HEK293 (cell line): ENCODE measurements at regions not wholly inside any gene's neighbourhood (a gene's known extent, or its start where the extent isn't known, plus 50 kb on each side); places are given as distances from the start of the nearest gene placed in this dataset.
A peak's percentile ranks its signal among the peaks of the same experiment; 100 is the strongest.

Experiments used
- CTCF ChIA-PET: fragments of 350-600 bp; formaldehyde crosslinking; extraction: SDS; loops from one replicate; lab custom pipeline; 2021; ENCODE audit warnings: antibody characterized with exemption; lab: Yijun Ruan, JAX
- POLR2A ChIA-PET: fragments of 300-600 bp; formaldehyde crosslinking; extraction: SDS; loops from one replicate; lab custom pipeline; 2020; ENCODE audit warnings: antibody characterized with exemption, inconsistent platforms; lab: Yijun Ruan, JAX
- H3K27ac ChIP-seq: fragments of 200-500 bp; sonication (Bioruptor generic); 2 replicates; pipeline ENCODE4 v1.5.1; 2014; ENCODE audit warnings: low read depth, low read length, control low read depth, inconsistent platforms; ENCODE audit errors: extremely low read depth
- H3K36me3 ChIP-seq, 2 experiments: fragments of 200-500 bp in 1 of 2; sonication (Bioruptor generic) in 1 of 2; 1 replicate in 1 of 2; 2 replicates in 1 of 2; pipeline ENCODE4 v1.5.1; 2014 to 2017; ENCODE audit warnings: inconsistent platforms in 2 of 2, low read length in 2 of 2; ENCODE audit not compliant: control insufficient read depth in 2 of 2, insufficient read depth in 1 of 2
- H3K4me1 ChIP-seq: fragments of 200-500 bp; sonication (Bioruptor generic); 2 replicates; pipeline ENCODE4 v1.5.1; 2014; ENCODE audit warnings: mild to moderate bottlenecking, low read length, inconsistent platforms; ENCODE audit not compliant: control insufficient read depth, insufficient read depth
- H3K4me3 ChIP-seq: 2 replicates; pipeline ENCODE4 v1.5.1; 2011; ENCODE audit warnings: low read depth, mild to moderate bottlenecking, control low read depth, low read length, moderate library complexity
- H3K9me3 ChIP-seq: fragments of 200-500 bp; sonication (Bioruptor generic); 2 replicates; pipeline ENCODE4 v1.5.1; 2014; ENCODE audit warnings: low read depth, low read length, inconsistent platforms; ENCODE audit not compliant: control insufficient read depth, insufficient read depth
- GFI1B ChIP-seq: fragments of 450-650 bp; formaldehyde crosslinking; IDR thresholded peaks from 2 replicates; pipeline ENCODE4 v1.5.1; 2016; ENCODE audit warnings: missing biosample characterization, missing genetic modification characterization
- GLI2 ChIP-seq: fragments of 450-650 bp; formaldehyde crosslinking; IDR thresholded peaks from 2 replicates; pipeline ENCODE4; 2017; ENCODE audit warnings: missing biosample characterization, missing genetic modification characterization, low read depth, borderline replicate concordance
- HOXA7 ChIP-seq: sonication (generic); formaldehyde crosslinking; IDR thresholded peaks from 2 replicates; pipeline ENCODE4 v1.8.1; 2022; ENCODE audit warnings: missing genetic modification reagents, borderline replicate concordance
- HOXC10 ChIP-seq: sonication (generic); formaldehyde crosslinking; IDR thresholded peaks from 2 replicates; pipeline ENCODE4 v1.8.1; 2023; ENCODE audit warnings: mild to moderate bottlenecking, missing genetic modification reagents
- KLF10 ChIP-seq: fragments of 450-650 bp; IDR thresholded peaks from 2 replicates; pipeline ENCODE4 v1.5.1; 2018; ENCODE audit warnings: missing biosample characterization, mild to moderate bottlenecking, missing genetic modification characterization
- MEIS1 ChIP-seq: sonication (generic); formaldehyde crosslinking; IDR thresholded peaks from 2 replicates; pipeline ENCODE4 v1.8.1; 2022; ENCODE audit warnings: missing genetic modification reagents, mild to moderate bottlenecking, borderline replicate concordance
- REST ChIP-seq: fragments of 450-650 bp; formaldehyde crosslinking; IDR thresholded peaks from 2 replicates; pipeline ENCODE4 v1.5.1; 2016; ENCODE audit warnings: missing biosample characterization, missing genetic modification characterization
- ZBTB7A ChIP-seq: fragments of 450-650 bp; formaldehyde crosslinking; IDR thresholded peaks from 2 replicates; pipeline ENCODE4 v1.5.1; 2016; ENCODE audit warnings: low read depth, missing biosample characterization, missing genetic modification characterization
- ZFP3 ChIP-seq: fragments of 450-650 bp; formaldehyde crosslinking; IDR thresholded peaks from 2 replicates; pipeline ENCODE4 v1.5.1; 2016; ENCODE audit warnings: low read depth, missing biosample characterization, missing genetic modification characterization
- ZNF138 ChIP-seq: fragments of 450-650 bp; formaldehyde crosslinking; IDR thresholded peaks from 2 replicates; pipeline ENCODE4 v1.5.1; 2016; ENCODE audit warnings: missing biosample characterization, missing genetic modification characterization, borderline replicate concordance
- ZNF169 ChIP-seq: fragments of 450-650 bp; formaldehyde crosslinking; IDR thresholded peaks from 2 replicates; pipeline ENCODE4 v1.5.1; 2016; ENCODE audit warnings: missing biosample characterization, missing genetic modification characterization
- ZNF174 ChIP-seq: fragments of 450-650 bp; formaldehyde crosslinking; IDR thresholded peaks from 2 replicates; pipeline ENCODE4 v1.5.0; 2017; ENCODE audit warnings: missing biosample characterization, mild to moderate bottlenecking, missing genetic modification characterization
- ZNF184 ChIP-seq: fragments of 450-650 bp; IDR thresholded peaks from 2 replicates; pipeline ENCODE4 v1.5.1; 2018; ENCODE audit warnings: missing biosample characterization, mild to moderate bottlenecking, missing genetic modification characterization
- ZNF223 ChIP-seq: fragments of 450-650 bp; formaldehyde crosslinking; IDR thresholded peaks from 2 replicates; pipeline ENCODE4 v1.5.1; 2016; ENCODE audit warnings: missing biosample characterization, missing genetic modification characterization
- ZNF23 ChIP-seq: fragments of 450-650 bp; formaldehyde crosslinking; IDR thresholded peaks from 2 replicates; pipeline ENCODE4 v1.5.1; 2016; ENCODE audit warnings: missing biosample characterization, missing genetic modification characterization, borderline replicate concordance
- ZNF24 ChIP-seq: fragments of 450-650 bp; formaldehyde crosslinking; IDR thresholded peaks from 2 replicates; pipeline ENCODE4 v1.5.1; 2016; ENCODE audit warnings: missing biosample characterization, missing genetic modification characterization
- ZNF335 ChIP-seq: fragments of 450-650 bp; formaldehyde crosslinking; conservative IDR thresholded peaks from 2 replicates; pipeline ENCODE4 v1.5.1; 2016; ENCODE audit warnings: missing biosample characterization, missing genetic modification characterization
- ZNF341 ChIP-seq: fragments of 450-650 bp; formaldehyde crosslinking; IDR thresholded peaks from 2 replicates; pipeline ENCODE4; 2016; ENCODE audit warnings: low read depth, missing biosample characterization, missing genetic modification characterization
- ZNF350 ChIP-seq: fragments of 450-650 bp; formaldehyde crosslinking; IDR thresholded peaks from 2 replicates; pipeline ENCODE4 v1.5.0; 2017; ENCODE audit warnings: missing biosample characterization, mild to moderate bottlenecking, missing genetic modification characterization
- ZNF391 ChIP-seq: fragments of 450-650 bp; formaldehyde crosslinking; IDR thresholded peaks from 2 replicates; pipeline ENCODE4 v1.5.1; 2016; ENCODE audit warnings: low read depth, missing biosample characterization, missing genetic modification characterization, borderline replicate concordance
- ZNF510 ChIP-seq: fragments of 450-650 bp; formaldehyde crosslinking; IDR thresholded peaks from 2 replicates; pipeline ENCODE4 v1.5.1; 2018; ENCODE audit warnings: mild to moderate bottlenecking, missing genetic modification characterization, missing biosample characterization; ENCODE audit not compliant: insufficient replicate concordance
- ZNF529 ChIP-seq: fragments of 450-650 bp; formaldehyde crosslinking; IDR thresholded peaks from 2 replicates; pipeline ENCODE4 v1.5.1; 2017; ENCODE audit warnings: missing genetic modification characterization, missing biosample characterization; ENCODE audit not compliant: insufficient replicate concordance
- ZNF660 ChIP-seq: fragments of 450-650 bp; IDR thresholded peaks from 2 replicates; pipeline ENCODE4 v1.5.1; 2018; ENCODE audit warnings: missing biosample characterization, mild to moderate bottlenecking, missing genetic modification characterization
- ZNF664 ChIP-seq: fragments of 450-650 bp; formaldehyde crosslinking; IDR thresholded peaks from 2 replicates; pipeline ENCODE4 v1.5.1; 2016; ENCODE audit warnings: missing biosample characterization, missing genetic modification characterization
- ZSCAN18 ChIP-seq: fragments of 450-650 bp; formaldehyde crosslinking; IDR thresholded peaks from 2 replicates; pipeline ENCODE4 v1.5.1; 2016; ENCODE audit warnings: missing biosample characterization, missing genetic modification characterization
- TF ChIP-seq, protein P1 (sequence below): fragments of 450-650 bp; formaldehyde crosslinking; IDR thresholded peaks from 2 replicates; pipeline ENCODE4 v1.5.1; 2016; ENCODE audit warnings: missing biosample characterization, missing genetic modification characterization
- TF ChIP-seq, protein P2 (sequence below): fragments of 450-650 bp; IDR thresholded peaks from 2 replicates; pipeline ENCODE4 v1.5.1; 2018; ENCODE audit warnings: missing biosample characterization, missing genetic modification characterization

DNA sequence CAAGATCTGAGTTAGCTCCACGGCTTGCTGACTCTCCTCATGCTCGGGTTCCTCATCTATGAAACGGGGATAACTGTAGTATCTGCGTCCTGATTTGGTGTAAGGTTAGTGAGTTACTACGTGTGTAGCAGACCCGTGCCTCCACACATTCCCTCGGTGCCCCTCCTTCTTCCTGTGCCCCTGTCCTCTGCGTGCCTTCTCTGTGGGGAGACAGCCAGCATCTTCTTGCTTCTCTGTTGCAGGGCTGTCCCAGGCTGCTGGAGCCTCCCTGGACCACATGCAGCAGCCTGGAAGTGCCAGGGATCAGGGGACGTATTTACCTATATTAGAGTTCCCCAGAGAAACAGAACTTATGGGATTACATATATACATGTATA is 93.1 kb upstream of the PRNP start:
- peaks cover 3% of the 10 kb centered on the region; the same call in 1 of the 2 replicates for H3K4me1 ChIP-seq
- no peak for TF ChIP-seq HOXC10 (CRISPR knock-in tag)
- TF ChIP-seq ZNF174 (tag by site-specific recombination), result no peak
- no peak for TF ChIP-seq HOXA7
- no peak for TF ChIP-seq ZNF184 (tag by site-specific recombination)
- no peak for TF ChIP-seq MEIS1 (CRISPR knock-in tag)
- TF ChIP-seq ZNF391, result no peak
- no peak for TF ChIP-seq ZNF664
- no peak for TF ChIP-seq ZFP3 (tag by site-specific recombination)
- TF ChIP-seq, all 188 proteins: peak for 0
- Histone ChIP-seq H3K9me3 (no peaks in the 10 kb centered on the region), H3K4me3 (no peak overlapping the region), H3K36me3 (no peaks in the 10 kb centered on the region), H3K27ac (no peak overlapping the region)
- ChIA-PET CTCF (interaction anchor here (0.6 to 2.8 kb wide), 11 partner anchors 13 to 1091 kb away, joined by 3 to 9 read pairs (median 3); no protein-coding TSS in a partner anchor), POLR2A (no interaction called here)

GRCh38 chr20:4592316-4593148 is 93.7 kb upstream of the PRNP start:
- Histone ChIP-seq H3K9me3 (no peaks in the 10 kb centered on the region), H3K27ac (no peak overlapping the region; the same call in 1 of the 2 replicates), H3K4me1 (peaks cover 3% of the 10 kb centered on the region; the same call in 1 of the 2 replicates), H3K4me3 (peak overlapping the region; percentile 34), H3K36me3 (no peaks in the 10 kb centered on the region)
- POLR2A ChIA-PET, result no interaction called here
- CTCF ChIA-PET, result interaction anchor here (0.6 to 2.8 kb wide), 18 partner anchors 10 to 1091 kb away, joined by 3 to 9 read pairs (median 3); no protein-coding TSS in a partner anchor
- no peak for TF ChIP-seq ZNF138 (tag by site-specific recombination)
- TF ChIP-seq ZNF223 (tag by site-specific recombination), result no peak
- TF ChIP-seq ZNF24 (tag by site-specific recombination), result no peak
- no peak for TF ChIP-seq ZNF169 (tag by site-specific recombination)
- TF ChIP-seq ZNF660, result no peak; the same call in 1 of the 2 replicates
- TF ChIP-seq ZNF335 (tag by site-specific recombination), result peak; percentile 87
- TF ChIP-seq ZNF510, result no peak
- TF ChIP-seq, protein P1, sequence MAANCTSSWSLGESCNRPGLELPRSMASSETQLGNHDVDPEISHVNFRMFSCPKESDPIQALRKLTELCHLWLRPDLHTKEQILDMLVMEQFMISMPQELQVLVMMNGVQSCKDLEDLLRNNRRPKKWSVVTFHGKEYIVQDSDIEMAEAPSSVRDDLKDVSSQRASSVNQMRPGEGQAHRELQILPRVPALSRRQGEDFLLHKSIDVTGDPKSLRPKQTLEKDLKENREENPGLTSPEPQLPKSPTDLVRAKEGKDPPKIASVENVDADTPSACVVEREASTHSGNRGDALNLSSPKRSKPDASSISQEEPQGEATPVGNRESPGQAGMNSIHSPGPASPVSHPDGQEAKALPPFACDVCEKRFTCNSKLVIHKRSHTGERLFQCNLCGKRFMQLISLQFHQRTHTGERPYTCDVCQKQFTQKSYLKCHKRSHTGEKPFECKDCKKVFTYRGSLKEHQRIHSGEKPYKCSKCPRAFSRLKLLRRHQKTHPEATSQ (tag by site-specific recombination), result no peak
- TF ChIP-seq ZNF529, result no peak
- 0 out of 2 replicates have a peak, but pooled peaks have one; percentile 13 for TF ChIP-seq ZBTB7A (tag by site-specific recombination)
- peak; percentile 41; the same call in 1 of the 2 replicates for TF ChIP-seq KLF10
- TF ChIP-seq ZNF350, result no peak
- TF ChIP-seq ZNF23, result no peak
- TF ChIP-seq, protein P2, sequence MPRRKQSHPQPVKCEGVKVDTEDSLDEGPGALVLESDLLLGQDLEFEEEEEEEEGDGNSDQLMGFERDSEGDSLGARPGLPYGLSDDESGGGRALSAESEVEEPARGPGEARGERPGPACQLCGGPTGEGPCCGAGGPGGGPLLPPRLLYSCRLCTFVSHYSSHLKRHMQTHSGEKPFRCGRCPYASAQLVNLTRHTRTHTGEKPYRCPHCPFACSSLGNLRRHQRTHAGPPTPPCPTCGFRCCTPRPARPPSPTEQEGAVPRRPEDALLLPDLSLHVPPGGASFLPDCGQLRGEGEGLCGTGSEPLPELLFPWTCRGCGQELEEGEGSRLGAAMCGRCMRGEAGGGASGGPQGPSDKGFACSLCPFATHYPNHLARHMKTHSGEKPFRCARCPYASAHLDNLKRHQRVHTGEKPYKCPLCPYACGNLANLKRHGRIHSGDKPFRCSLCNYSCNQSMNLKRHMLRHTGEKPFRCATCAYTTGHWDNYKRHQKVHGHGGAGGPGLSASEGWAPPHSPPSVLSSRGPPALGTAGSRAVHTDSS, result no peak
- TF ChIP-seq ZSCAN18 (tag by site-specific recombination), result no peak
- TF ChIP-seq ZNF184 (tag by site-specific recombination), result no peak
- TF ChIP-seq ZNF174 (tag by site-specific recombination), result no peak
- no peak for TF ChIP-seq GFI1B (tag by site-specific recombination)
- no peak for TF ChIP-seq GLI2 (tag by site-specific recombination)
- no peak for TF ChIP-seq REST
- no peak for TF ChIP-seq ZNF341 (tag by site-specific recombination)
